DMS153 (cell line): ENCODE measurements at regions not wholly inside any gene's neighbourhood (a gene's known extent, or its start where the extent isn't known, plus 50 kb on each side); places are given as distances from the start of the nearest gene placed in this dataset.

Source experiments
- DNase-seq: peaks from one replicate; lab custom pipeline; 2025; lab: John Stamatoyannopoulos, UW

DNA sequence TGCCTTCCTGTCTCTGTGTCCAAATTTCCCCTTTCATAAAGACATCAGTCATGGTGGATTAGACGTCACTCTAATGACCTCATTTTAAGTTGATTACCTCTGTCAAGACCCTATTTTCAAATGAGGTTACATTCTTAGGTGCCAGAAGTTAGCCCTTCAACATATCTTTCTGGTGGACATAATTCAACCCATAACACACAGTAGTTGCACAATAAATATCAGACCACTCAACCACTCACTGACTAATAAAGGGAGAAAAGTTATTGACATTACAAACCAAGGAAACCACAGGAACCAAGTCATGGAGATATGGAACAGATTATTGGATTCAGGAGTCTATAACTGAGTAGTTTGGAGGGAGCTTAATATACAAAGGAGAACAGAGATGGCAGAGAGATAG, 377.4 kb upstream of the ACVR2A start:
- no peak for DNase-seq

DNA sequence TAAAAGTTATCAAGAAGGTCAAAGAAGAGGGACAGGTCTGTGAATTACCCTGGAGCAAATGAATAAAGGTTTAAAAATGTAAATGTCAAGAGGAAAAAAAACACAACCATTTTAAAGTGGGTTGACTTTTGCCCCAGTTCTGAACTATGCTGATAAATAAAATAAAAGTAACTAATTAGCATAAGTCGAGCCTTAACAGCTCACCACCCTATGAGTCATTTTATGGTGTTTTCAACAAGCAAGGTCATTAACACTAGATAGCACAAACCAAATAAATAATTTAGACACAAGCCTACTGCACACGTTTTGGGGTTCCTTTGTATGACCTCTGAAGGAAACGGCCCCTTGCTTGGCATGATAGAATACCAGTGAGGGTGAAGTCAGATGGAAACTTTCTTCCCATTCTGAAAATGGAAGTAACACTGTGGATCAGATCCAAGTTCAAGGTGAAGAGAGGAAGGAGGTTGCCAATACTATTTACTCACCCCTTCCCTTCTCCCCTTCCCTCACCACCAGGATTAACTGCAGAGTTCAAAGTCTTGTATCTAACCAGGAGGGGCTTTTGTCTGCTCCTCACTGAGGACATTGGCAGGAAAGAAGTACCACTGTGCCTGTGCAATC, 380.0 kb upstream of the ACVR2A start:
- no peak for DNase-seq

DNA sequence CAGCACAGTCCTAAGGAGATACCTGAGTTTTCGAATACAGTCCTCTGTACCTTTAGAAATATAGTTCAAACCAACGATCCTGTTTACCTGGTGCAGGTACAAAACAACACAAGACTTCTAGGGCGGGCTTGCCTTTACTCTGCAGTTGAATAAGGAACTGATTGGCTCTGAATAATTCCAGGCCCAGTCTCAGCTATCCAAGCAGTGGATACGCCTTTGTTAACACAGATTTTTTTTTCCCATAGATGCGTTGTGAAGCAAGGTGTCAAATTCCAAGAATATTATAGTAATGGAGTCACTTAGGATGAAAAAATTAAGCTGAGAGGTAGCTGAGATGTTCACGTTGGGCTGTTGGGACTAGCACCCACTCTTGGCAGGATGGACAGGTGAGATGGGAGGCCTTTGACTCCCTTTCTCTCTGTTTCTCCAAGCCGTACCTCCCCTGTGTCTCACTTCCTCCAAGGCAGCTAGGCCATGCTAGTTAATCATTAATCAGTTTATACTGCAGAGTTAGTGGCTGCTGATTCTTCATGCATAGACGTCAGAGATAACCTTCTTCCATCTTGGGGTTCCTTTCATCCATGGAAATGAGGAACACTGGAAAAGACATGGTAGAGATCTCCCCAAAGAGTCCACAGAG, 380.8 kb upstream of the ACVR2A start:
- no peak for DNase-seq

DNA sequence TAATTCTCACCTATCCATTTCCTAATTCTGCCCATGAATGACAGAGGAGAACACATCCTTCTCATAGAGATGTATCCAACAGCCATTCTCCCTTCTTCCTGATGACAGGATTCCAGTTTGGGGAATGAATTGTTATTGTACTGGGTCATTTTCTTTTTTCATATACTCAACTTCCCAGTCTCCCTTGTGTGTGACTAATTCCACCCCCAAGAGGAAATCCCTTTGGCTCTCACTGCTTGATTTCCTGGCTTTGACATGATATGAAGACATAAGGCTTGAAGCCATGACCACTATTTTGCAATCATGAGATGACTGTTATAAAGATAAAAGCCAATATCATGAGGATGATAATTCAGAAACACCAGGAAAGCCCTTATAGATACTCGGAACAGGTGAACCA, 384.7 kb upstream of the ACVR2A start:
- DNase-seq, result no peak

DNA sequence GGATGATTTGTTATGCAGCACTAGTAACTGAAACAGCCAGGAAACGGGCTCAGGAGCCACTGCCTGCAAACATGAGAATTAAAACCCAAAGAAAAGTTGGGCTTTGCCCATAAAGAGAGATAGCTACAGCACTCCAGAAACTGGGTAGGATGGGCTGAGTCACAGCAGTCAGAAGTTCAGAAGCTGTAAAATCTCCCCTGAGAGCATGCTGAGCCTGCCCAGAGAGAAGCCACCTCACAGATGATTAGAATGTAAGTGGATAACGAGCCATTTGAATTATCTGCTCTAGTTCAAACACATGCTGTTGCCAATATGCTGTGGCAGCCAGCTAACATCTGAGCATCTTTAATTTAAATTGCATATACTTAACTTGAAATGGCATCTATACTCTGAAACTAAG, 388.1 kb upstream of the ACVR2A start:
- no peak for DNase-seq

DNA sequence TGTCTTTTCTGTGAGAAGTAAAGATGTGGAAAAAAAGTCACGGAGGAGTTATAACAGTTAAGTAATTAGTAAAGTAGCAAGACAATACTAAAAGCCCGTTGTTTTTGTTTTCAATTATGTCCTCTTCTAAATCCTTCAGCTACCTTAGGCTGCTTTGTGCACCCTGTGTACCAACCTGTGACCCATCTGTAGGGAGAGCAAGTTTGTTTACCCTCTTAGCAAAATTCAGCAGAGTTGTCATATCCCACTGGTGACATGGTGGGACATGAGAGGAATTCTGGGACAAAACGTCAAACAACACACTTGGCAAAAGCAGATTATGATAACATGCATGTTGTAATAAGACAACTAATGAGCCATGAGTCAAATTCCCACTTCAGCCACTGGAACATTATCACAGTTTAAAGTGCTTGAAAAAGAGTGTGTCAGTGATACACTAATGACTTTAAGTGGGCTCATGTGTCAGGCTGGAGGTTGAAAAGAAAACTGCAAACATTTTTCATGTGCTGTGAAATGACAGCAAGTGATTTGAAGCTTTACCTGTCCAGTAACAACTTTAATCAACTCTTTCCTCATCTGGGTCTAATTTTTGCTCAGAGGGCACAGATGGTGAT, 392.8 kb upstream of the ACVR2A start:
- DNase-seq, result no peak

DNA sequence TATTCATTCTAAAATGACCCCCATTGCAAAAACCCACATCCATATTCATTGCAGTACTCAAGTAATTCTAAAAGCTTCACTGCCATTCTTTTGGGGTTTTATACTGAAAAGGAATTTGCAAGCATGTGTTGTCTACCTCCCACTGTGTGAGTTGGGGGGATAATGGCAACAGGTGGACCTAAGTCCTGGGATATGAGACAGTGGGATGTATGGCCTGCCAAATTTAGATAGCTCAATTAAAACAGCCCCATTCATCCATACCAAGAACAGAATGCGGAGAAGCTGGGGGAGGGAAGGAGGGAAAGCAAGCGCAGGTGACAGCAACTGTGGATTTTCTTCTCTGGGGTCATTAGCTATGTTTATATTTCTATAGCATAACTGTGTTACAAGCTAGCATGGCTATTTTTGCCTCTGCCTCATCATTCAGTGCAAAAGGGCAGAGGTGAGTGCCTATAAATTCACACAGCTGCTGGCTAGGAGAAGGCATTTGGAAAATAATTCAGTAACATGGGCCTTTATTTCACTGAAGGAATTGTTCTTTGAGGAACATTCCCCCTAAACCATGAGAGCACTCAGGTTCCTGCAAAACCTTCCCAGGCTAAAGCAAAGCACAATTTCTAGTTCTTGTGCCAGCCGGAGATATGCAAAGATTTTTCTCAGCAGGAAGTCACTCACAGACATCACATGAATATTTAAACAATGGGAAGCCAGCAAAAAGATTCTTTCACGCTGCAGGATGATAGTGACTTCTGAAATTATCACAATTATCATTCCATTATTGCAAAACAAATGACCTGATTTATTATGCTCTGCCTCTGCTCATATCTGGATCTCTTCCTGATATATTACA, 393.9 kb upstream of the ACVR2A start:
- no peak for DNase-seq

DNA sequence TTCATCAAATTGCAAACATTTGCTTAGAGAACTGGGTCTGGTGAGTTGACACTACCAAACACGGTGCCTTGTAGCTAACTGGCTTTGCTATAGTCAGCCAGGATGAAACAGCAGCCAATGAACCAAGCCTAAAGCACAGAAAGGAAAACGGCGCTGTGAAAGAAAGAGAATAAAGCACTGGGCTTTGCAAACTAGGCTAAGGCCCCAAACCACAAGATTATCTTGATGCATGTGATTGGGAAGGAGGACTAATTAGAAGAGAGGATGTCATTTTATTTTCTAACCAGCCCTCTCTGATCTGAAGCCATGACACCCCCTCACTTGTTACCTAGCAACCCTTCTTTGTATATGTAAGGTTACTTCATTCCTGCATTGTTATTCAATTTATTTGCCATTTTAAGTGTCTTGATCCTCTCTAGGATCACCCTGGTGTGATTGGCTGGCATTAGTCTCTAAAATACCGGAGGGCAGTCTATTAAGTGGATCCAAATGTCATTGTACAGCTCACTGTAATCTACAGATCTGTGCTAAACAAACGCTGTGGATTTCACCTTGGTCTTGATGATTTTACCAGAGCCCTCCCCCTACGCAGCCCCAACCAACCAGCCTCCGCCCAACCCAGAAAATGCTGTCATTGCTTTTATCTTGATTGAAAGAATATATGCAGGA, 395.4 kb upstream of the ACVR2A start:
- DNase-seq, result peak; percentile 93

DNA sequence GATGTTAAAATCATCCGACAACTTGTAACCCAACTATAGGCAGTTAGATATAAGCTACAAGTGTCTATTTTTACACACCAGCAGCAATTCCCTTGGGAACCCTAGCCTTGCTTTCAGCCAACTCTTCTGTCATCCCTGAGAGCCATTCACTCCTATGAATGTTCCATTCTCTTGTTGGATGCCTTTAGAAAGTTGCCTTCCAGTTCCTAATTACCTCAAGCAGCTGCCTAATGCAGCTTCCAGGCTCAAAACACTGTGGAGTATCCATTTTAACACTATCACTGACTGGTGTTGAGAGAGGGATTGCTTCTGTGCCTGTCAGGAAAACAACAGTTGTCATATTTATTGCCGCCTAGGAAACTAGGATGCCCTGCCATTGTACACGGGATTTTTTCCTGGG, 402.0 kb upstream of the ACVR2A start:
- DNase-seq, result peak; percentile 69

DNA sequence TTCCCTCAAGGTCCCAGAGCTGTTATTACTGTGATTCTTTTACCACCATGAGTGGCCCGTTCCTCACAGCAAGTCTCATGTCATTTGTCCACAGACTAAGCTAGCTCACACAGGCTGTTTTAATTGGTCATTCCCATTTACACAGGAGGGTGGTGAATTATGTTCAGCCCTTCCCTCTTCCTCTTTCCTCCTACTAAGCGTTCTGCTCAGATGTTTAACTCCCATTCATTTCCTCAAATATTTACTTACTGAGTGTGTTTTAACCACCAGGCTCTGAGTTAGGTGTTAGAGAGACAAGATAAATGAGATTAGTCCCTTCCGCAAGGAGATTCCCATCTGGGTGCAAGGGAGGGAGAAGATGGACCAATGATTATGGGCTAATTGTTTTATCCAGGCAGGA, 403.6 kb upstream of the ACVR2A start:
- peak; percentile 57 for DNase-seq

DNA sequence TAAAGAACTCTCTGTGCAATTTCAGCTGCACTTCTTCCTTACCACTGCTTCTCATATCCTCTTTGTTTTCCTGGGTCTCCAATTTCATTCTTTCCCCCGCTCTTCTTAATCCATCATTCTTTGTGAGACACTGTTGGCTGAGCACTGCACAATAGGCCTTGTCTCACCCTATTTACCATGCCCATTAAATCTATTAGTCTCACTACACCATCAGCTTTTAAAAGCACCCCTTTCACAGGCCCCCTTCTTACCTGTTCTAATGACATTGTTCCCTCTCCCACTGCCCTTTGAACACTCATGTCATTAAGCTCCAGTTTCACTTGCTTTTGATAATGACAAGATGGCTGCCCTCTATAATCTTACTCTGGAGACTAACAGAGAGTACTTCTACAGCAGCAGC, 404.1 kb upstream of the ACVR2A start:
- DNase-seq, result peak; percentile 76

DNA sequence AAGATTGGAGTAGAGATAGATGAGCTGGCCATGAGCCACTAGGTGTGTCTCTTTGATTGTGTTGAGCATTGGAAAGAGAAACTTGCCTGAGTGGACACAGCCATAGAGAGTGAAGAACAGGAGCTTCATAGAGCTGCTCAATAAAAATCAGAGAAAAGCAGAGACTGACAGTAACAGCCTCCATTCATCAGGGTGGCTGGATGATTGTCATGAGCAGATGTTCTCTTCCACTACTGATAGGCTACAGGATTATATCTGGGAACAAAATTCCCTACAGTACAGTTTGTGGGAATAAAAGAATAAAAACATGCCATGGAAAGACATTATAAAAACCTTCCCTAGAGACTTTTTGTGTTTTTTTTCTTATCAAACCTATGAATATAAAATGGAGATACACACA, 404.8 kb upstream of the ACVR2A start:
- DNase-seq, result no peak

DNA sequence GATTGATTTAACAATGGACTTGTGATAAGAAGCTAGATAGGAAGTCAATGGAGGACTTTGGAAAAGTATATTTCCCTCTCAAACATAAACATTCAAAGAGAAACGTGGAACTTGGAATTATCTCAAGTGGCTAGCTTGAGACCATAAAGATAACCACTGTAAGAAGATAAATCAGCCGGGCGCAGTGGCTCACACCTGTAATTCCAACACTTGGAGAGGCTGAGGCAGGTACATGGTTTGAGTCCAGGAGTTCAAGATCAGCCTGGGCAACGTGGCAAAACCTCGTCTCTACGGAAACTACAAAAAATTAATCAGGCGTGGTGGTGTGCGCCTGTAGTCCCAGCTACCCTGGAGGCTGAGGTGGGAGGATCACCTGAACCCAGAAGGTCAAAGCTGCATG, 405.9 kb upstream of the ACVR2A start:
- DNase-seq, result no peak

DNA sequence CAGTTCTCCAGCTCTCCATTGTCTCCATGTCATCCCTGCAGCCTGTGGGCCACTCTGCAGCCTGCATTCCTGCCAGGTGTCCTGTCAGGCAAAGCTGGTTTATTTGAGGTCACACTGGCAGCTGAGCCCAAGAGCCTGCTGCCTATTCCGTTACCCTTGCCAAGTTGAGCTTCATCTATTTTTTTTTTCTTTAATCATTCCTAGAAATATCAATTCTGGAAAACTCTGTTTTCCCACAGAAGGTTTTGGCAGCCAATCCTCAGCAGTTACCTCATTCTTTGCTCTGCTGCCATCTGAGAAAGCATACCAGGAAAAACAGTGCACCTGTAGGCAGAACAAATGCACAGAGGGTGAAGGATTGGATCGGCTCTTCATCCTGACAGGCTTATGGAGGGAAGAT, 411.0 kb upstream of the ACVR2A start:
- no peak for DNase-seq

DNA sequence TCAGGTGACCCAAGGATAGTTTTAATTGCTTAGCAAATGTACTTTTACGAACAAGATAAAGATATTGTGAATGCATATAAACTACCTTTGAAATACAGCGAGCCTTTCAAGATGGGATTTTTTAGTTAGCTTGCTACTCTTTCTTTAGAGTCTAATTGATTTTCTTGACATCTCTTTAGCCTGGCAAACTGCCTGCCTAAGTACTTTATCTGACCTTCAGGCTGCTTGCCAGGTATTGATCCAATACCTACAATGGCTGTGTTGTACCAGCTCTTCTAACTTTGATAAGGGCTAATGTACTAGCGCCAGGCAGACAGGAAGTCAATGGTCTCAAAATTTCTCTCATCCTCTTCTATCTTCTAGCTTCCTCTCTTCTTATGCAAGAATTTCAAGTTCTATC, 414.4 kb upstream of the ACVR2A start:
- peak; percentile 43 for DNase-seq

DNA sequence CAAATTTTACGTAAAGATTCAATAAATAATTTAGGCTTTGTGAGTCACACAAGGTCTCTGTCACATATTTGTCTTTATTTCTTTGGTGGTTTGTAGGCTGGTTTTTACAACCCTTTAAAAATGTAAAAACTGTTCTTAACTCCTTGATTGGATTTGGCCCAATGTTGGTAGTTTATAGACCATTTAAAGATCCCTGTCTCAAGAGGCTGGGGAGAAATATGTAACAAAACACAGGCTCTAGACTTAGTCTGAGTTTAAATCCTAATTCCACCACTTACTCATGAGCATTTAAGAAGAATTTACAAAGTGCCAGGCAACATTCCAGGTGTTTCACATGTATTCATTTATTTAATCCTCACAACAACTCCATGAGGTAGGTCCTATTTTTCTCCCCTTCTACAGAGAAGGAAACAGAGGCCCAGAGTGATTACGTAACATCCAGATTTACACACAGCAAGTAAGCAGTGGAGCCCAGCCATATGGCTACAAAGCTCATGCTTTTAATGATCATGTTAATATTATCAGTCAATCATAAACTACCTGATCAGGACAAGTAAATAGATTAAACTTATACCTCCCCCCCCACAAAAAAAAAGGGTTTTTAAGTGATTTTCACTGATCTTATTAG, 416.6 kb upstream of the ACVR2A start:
- no peak for DNase-seq

DNA sequence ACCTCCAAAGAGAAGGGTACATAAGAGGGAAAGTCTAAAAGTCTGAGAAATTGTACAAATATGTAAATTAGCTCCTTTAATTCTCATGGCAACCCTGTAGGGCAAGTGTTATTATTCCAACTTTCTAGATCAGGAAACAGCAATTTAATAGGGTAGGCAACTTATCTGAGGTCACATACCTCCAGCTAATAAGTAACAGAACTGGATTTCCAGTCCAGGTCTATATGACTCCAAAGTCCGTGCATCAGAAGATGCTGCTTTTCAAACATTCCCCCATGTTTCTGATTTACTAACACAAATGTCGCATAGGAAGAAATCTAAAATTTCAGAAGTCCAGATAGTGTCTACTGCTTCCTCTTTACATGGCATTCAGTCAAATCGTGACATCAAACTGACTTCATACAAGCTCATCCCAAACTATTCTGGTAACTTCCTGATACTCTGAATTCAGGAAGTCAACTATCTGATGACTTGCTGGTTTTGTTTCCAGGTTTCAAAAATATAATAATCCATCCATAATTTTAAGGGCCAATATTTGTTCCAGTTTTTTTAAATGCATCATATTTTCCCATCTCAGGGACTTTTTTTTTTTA, 419.3 kb upstream of the ACVR2A start:
- DNase-seq, result no peak

DNA sequence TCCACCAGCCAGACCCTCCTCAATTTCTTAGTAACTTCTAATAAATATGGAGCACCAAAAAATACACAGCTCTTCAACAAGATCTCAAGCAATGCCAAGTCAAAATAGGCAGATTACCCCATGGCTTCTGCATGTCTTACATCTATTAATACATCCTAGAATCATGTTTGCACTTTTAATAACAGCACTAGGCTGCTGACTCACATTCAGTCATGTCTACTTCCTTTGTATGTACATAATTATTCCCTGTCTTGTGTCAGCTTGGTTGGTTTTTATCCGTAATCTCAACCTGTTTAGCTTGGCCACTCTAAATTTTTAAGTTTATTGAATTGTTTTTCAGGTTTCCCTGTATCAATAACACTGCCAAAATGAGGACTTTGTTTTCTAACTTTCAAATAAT, 420.1 kb upstream of the ACVR2A start:
- no peak for DNase-seq

DNA sequence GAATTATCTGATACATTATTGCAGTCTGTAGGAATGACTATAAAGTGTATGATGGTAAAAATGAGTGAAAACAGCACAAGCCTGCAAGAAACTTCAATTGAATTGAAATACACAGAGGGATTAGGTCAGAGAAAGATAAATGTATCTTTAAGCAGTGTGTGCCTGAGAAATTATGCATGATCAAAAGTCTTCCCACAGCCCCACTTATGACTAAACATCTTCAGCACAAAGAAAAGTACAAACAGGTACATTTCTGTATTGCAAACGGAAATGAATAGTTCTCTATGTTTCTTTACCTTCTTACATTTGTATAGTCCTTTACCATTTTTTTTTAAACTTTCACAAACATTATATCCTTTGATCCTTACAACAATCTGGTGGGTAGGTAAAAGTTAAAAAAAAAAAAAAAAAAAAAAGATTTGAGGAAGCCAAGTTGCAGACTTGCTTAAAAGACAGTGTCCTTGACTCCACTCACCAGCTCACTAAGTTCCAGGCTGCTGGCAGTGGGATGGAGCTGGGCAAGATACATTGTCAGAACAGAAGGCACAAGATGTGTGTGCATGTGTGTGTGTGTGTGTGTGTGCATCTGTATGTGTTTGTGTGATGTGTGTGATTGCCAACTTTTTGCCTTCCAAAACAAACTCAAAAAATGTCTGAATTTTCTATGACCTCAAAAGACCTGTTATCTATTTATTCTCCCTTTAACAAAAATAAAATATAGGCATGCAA, 423.7 kb upstream of the ACVR2A start:
- no peak for DNase-seq

DNA sequence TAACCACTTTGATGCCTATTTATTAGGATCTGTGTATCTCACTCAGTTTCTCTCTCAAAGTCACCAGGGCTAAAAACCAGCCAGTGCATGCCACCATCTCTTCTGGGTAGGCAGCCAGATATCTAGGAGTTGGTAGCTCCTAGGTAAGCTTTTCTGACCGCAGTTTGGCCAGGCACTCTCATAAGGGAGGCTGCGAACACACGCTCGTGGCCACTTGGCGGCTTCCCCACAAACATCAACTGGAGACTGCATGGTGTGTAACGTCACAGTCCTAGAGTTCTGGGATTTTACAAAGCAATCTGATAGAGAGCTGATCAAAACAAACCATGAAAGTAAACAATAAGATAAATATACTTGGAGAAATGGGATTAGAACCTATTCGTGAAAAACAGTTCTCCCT, 424.3 kb upstream of the ACVR2A start:
- no peak for DNase-seq

DNA sequence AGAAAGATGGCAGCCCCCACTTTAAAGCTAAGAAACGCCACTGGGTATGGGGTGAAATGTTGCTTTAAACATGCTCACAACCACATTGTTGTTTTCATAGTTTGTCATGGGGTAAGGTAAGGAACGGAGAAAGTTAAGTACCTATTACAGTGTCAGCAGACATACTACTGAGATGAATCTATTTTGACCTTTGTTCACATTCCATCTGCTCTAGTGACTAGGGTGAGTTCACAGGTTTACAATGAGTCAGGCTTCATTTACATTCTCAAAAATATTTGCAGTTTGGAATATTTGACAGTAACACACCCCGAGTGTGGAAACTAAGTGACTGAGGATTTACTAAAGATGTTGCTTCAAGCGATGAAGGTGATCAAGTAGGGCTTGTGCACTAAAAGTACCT, 428.7 kb upstream of the ACVR2A start:
- no peak for DNase-seq
